HepG2 (cell line): ENCODE measurements at regions not wholly inside any gene's neighbourhood (a gene's known extent, or its start where the extent isn't known, plus 50 kb on each side); places are given as distances from the start of the nearest gene placed in this dataset.
A peak's percentile ranks its signal among the peaks of the same experiment; 100 is the strongest.

Experiments used
- FOSL2 ChIP-seq: sonication (generic); formaldehyde crosslinking; IDR thresholded peaks from 2 replicates; pipeline ENCODE4 v1.4.0; 2020; ENCODE audit warnings: missing genetic modification reagents
- FOXA1 ChIP-seq, 2 experiments: fragments of 450-650 bp in 1 of 2; sonication (generic) in 1 of 2; formaldehyde crosslinking in 1 of 2; IDR thresholded peaks; 2 replicates each; pipeline versions ENCODE4 v1.4.0 to v1.6.1; 2016 to 2020; ENCODE audit warnings: missing genetic modification reagents in 1 of 2
- GPBP1L1 ChIP-seq: sonication (generic); formaldehyde crosslinking; IDR thresholded peaks from 2 replicates; pipeline ENCODE4 v1.5.0; 2020; ENCODE audit warnings: mild to moderate bottlenecking, missing genetic modification reagents
- GTF2F1 ChIP-seq: fragments of 150-350 bp; IDR thresholded peaks from 2 replicates; pipeline ENCODE4 v1.6.1; 2014; ENCODE audit warnings: low read length
- HOXD1 ChIP-seq: sonication (generic); formaldehyde crosslinking; IDR thresholded peaks from 2 replicates; pipeline ENCODE4 v1.5.0; 2020; ENCODE audit warnings: missing genetic modification reagents
- KLF11 ChIP-seq: IDR thresholded peaks from 2 replicates; pipeline ENCODE4 v1.6.1; 2016; ENCODE audit warnings: missing compliant biosample characterization
- PAXIP1 ChIP-seq: sonication (generic); formaldehyde crosslinking; conservative IDR thresholded peaks from 2 replicates; pipeline ENCODE4 v1.4.0; 2020; ENCODE audit warnings: mild to moderate bottlenecking, missing genetic modification reagents, moderate library complexity
- SAP130 ChIP-seq: IDR thresholded peaks from 2 replicates; pipeline ENCODE4 v1.6.1; 2016; ENCODE audit warnings: low read depth
- SPEN ChIP-seq: sonication (generic); formaldehyde crosslinking; IDR thresholded peaks from 2 replicates; pipeline ENCODE4 v1.5.1; 2020; ENCODE audit warnings: low read depth, mild to moderate bottlenecking, missing genetic modification reagents
- SRY ChIP-seq: sonication (generic); formaldehyde crosslinking; IDR thresholded peaks from 2 replicates; pipeline ENCODE4 v1.8.0; 2022; ENCODE audit warnings: mild to moderate bottlenecking, missing genetic modification reagents
- STAT5B ChIP-seq: sonication (generic); formaldehyde crosslinking; IDR thresholded peaks from 2 replicates; pipeline ENCODE4 v1.4.0; 2020; ENCODE audit warnings: missing genetic modification reagents
- SYNCRIP ChIP-seq: fragments of 200-400 bp; formaldehyde crosslinking; IDR thresholded peaks from 2 replicates; pipeline ENCODE4 v1.6.1; 2018; ENCODE audit warnings: mild to moderate bottlenecking, low read depth, low read length; ENCODE audit not compliant: insufficient read depth
- ZBTB44 ChIP-seq: sonication (generic); formaldehyde crosslinking; IDR thresholded peaks from 2 replicates; pipeline ENCODE4 v1.4.0; 2020; ENCODE audit warnings: missing genetic modification reagents
- ZNF281 ChIP-seq: sonication (generic); formaldehyde crosslinking; IDR thresholded peaks from 2 replicates; pipeline ENCODE4 v1.4.0; 2020; ENCODE audit warnings: missing genetic modification reagents, borderline replicate concordance
- ZNF616 ChIP-seq: sonication (generic); formaldehyde crosslinking; IDR thresholded peaks from 2 replicates; pipeline ENCODE4 v1.5.0; 2020; ENCODE audit warnings: low read depth, mild to moderate bottlenecking, missing genetic modification reagents
- ZNF768 ChIP-seq: sonication (generic); formaldehyde crosslinking; IDR thresholded peaks from 2 replicates; pipeline ENCODE4 v1.4.0; 2020; ENCODE audit warnings: missing genetic modification reagents
- ZSCAN20 ChIP-seq: sonication (generic); formaldehyde crosslinking; IDR thresholded peaks from 2 replicates; pipeline ENCODE4 v1.4.0; 2020; ENCODE audit warnings: missing genetic modification reagents, mild to moderate bottlenecking, borderline replicate concordance

- TF ChIP-seq ZBTB44 (CRISPR knock-in tag) (no peak), ZNF281 (CRISPR knock-in tag) (no peak), PAXIP1 (CRISPR knock-in tag) (no peak), SPEN (CRISPR knock-in tag) (no peak), GPBP1L1 (CRISPR knock-in tag) (no peak), ZNF768 (CRISPR knock-in tag) (no peak), GTF2F1 (no peak), SYNCRIP (no peak), KLF11 (CRISPR knock-in tag) (no peak), ZSCAN20 (CRISPR knock-in tag) (no peak), FOXA1 (IDR thresholded peaks at IDR 0.05) (no peak), FOXA1 (CRISPR knock-in tag; IDR thresholded peaks at IDR 0.05) (peak; percentile 31; the same call in 1 of the 2 replicates), ZNF616 (CRISPR knock-in tag) (no peak), SAP130 (peak; percentile 62), STAT5B (no peak), HOXD1 (CRISPR knock-in tag) (0 out of 2 replicates have a peak, but pooled peaks have one; percentile 65), FOSL2 (peak; percentile 78), SRY (no peak)
Measured at GRCh38 chr18:42192251-42193248, 237.5 kb downstream of the PIK3C3 start (continued).
